Endodermal cell (in vitro differentiated cells): ENCODE measurements at regions not wholly inside any gene's neighbourhood (a gene's known extent, or its start where the extent isn't known, plus 50 kb on each side); places are given as distances from the start of the nearest gene placed in this dataset.
"Not testable (repeated sequence)": the region's sequence is repeated elsewhere in the genome, so short reads cannot be mapped to it uniquely, and the experiment has no call there.

Experiments used
- DNase-seq: peaks from one replicate; pipeline ENCODE4 v3.0.0-alpha.2; 2017
- H3K27ac ChIP-seq: 2 replicates; pipeline ENCODE4 v1.5.1; 2013; ENCODE audit warnings: mild to moderate bottlenecking, low read depth, low read length, moderate library complexity
- H3K27me3 ChIP-seq: 2 replicates; pipeline ENCODE4 v1.6.1; 2013; ENCODE audit warnings: mild to moderate bottlenecking, low read length, moderate library complexity; ENCODE audit not compliant: insufficient read depth, control insufficient read depth, poor library complexity, severe bottlenecking
- H3K36me3 ChIP-seq: 2 replicates; pipeline ENCODE4 v1.7.0; 2013; ENCODE audit warnings: mild to moderate bottlenecking, low read length, moderate library complexity; ENCODE audit not compliant: control insufficient read depth, insufficient read depth
- H3K4me1 ChIP-seq: one replicate; pipeline ENCODE4 v1.7.0; 2013; ENCODE audit warnings: low read length; ENCODE audit not compliant: control insufficient read depth, insufficient read depth
- H3K4me3 ChIP-seq: 2 replicates; pipeline ENCODE4 v1.5.1; 2013; ENCODE audit warnings: mild to moderate bottlenecking, low read length, moderate library complexity
- H3K9ac ChIP-seq: 2 replicates; pipeline ENCODE4 v1.6.1; 2013; ENCODE audit warnings: mild to moderate bottlenecking, low read length, moderate library complexity; ENCODE audit not compliant: poor library complexity, severe bottlenecking; ENCODE audit errors: extremely low read depth
- H3K9me3 ChIP-seq: 2 replicates; pipeline ENCODE4 v1.6.1; 2013; ENCODE audit warnings: mild to moderate bottlenecking, low read length, moderate library complexity; ENCODE audit not compliant: control insufficient read depth
- H3K27ac Mint-ChIP-seq: 2 replicates; pipeline ENCODE4 v1.8.0; 2020; ENCODE audit warnings: mixed read lengths
- H3K27me3 Mint-ChIP-seq: 2 replicates; pipeline ENCODE4 v1.8.0; 2021; ENCODE audit warnings: mild to moderate bottlenecking, mixed read lengths; ENCODE audit not compliant: insufficient read depth
- H3K36me3 Mint-ChIP-seq: 2 replicates; pipeline ENCODE4 v1.8.0; 2020; ENCODE audit warnings: low read depth, mixed read lengths
- H3K4me1 Mint-ChIP-seq: 2 replicates; pipeline ENCODE4 v1.8.0; 2020; ENCODE audit warnings: mixed read lengths
- H3K4me3 Mint-ChIP-seq: 2 replicates; pipeline ENCODE4 v1.8.0; 2020; ENCODE audit warnings: mild to moderate bottlenecking, moderate library complexity, mixed read lengths
- H3K9me3 Mint-ChIP-seq: 2 replicates; pipeline ENCODE4 v1.8.0; 2020; ENCODE audit warnings: mild to moderate bottlenecking, mixed read lengths
- WGBS, 2 experiments: methylation state at CpG; one replicate each; pipeline versions ENCODE4 v1.1.5 to v1.1.7; 2013; ENCODE audit warnings: missing lambda C conversion rate in 2 of 2, mixed read lengths in 1 of 2; ENCODE audit not compliant: insufficient coverage in 1 of 2, insufficient read length in 1 of 2; 5-methylcytosine and 5-hydroxymethylcytosine counted together

DNA sequence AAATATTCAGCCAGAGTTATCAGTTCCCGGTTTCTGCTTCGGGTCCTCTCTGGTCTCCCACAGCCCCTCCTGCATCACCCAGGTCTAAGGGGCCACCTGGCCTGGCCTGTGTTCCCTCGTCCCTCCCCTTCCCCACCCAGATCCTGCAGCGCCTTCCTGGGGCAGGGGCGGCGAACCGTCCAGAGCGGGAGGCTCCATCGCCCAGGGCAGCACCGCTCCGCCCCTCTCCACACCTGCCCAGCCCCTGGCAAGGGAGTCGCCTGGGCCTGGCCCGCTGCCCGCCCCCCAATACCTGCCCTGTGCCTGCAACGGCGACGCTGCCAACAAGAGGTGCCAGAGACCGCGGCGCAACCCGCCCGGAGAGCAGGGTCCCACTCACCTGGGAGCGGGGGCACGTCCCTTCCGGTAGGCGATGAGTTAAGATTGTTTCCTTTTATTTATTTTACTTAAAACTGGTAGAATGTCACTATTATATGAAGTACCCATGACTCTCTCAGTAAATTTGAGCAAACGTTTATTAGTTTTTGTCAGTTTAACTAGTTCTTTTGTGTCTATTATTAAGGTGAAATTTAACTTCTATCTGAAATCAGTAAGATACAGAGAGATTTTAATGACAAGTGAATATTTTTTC, 1641.1 kb downstream of the SPATA31A7 start:
- H3K4me1 Mint-ChIP-seq, H3K27ac Mint-ChIP-seq, H3K9ac ChIP-seq, H3K9me3 ChIP-seq, H3K4me3 ChIP-seq, H3K27ac ChIP-seq, H3K4me1 ChIP-seq, H3K36me3 Mint-ChIP-seq, H3K4me3 Mint-ChIP-seq, H3K36me3 ChIP-seq, H3K9me3 Mint-ChIP-seq: not testable (repeated sequence)
- H3K27me3 Mint-ChIP-seq = peaks cover 49% of the 10 kb centered on the region
- peaks cover 76% of the 10 kb centered on the region for H3K27me3 ChIP-seq
- DNase-seq = peak; percentile 79
- 13 to 24% methylated on average over 4 to 12 of the region's 27 CpGs for WGBS, 2 experiments

DNA sequence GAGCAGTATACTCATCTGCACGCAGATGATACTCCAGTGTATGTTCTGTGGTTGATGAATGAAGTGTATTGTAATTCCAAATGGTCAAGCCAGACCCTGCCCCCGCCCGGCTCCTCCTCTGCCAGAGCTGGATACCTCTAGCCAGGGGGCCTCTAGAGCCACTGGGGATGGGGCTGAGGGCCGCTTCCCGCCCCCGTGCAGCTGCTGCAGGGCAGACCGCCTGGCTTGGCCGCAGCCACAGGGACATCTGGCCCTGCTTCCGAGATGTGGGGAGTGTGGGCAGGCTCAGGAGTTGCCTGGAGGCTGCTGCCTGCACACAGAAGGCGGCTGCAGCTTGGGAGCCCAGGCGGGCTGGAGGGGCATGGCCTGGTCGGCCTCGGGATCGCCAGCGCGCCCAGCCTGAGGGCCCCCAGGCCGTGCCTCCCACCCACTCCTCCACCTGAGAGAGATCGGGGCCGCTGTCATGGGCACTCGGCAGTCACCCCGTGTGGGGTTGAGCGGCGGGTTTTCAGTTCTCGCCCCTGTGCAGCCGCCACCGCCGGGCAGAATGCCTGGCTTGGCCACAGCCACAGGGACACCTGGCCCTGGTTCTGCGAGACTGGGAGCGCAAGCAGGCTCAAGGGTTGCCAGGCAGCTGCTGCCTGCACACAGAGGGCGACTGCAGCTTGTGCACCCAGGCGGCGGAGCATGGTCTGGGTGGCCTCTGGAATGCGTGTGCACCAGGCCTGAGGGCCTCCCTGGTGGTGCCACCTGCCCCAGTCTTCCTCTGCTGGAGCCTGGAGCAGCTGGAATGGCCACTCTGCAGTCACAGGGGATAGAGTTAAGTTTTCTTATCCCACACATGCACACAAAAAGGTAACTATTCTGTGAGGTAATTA, 1643.7 kb downstream of the SPATA31A7 start:
- not testable (repeated sequence) for H3K4me3 ChIP-seq, H3K9me3 ChIP-seq, H3K36me3 ChIP-seq, H3K9me3 Mint-ChIP-seq, H3K27ac ChIP-seq, H3K9ac ChIP-seq, H3K4me3 Mint-ChIP-seq, H3K36me3 Mint-ChIP-seq, H3K4me1 ChIP-seq, H3K27ac Mint-ChIP-seq, H3K4me1 Mint-ChIP-seq
- peak; percentile 62 for DNase-seq
- peaks cover 75% of the 10 kb centered on the region for H3K27me3 ChIP-seq
- H3K27me3 Mint-ChIP-seq = peaks cover 45% of the 10 kb centered on the region
- 9% methylated on average over 19 of the region's 33 CpGs; no CpG with 5 or more reads in 1 of the 2 experiments for WGBS, 2 experiments

DNA sequence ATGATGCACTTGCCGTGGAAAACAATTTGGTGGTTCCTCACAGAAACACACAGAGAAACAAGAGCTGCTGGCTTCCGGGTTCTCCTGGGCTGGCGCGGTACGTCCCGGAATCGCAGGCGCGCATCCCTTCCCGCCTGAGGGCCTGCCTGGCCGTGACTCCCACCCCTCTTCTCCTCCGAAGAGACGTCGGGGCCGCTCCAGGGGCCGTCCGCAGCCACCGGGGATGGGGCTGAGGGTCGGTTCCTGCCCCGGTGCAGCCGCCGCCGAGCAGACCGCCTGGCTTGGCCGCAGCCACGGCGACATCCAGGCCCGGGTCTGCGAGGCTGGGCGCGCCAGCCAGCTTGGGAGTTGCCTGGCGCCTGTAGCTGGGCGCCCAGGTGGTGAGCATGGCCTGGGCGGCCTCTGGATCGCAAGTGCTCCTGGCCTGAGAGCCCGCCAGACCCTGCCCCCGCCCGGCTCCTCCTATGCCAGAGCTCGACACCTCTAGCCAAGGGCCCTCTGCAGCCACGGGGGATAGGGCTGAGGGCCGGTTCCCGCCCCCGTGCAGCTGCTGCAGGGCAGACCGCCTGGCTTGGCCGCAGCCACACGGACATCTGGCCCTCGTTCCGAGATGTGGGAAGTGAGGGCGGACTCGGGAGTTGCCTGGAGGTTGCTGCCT, 1647.5 kb downstream of the SPATA31A7 start:
- not testable (repeated sequence) for H3K36me3 ChIP-seq, H3K9ac ChIP-seq, H3K27ac Mint-ChIP-seq, H3K4me3 ChIP-seq, H3K9me3 ChIP-seq, H3K36me3 Mint-ChIP-seq, H3K9me3 Mint-ChIP-seq, H3K27ac ChIP-seq, H3K4me1 Mint-ChIP-seq, H3K4me1 ChIP-seq, H3K4me3 Mint-ChIP-seq
- 0 to 8% methylated on average over 1 to 40 of the region's 50 CpGs for WGBS, 2 experiments
- peaks cover 50% of the 10 kb centered on the region for H3K27me3 Mint-ChIP-seq
- peaks cover 69% of the 10 kb centered on the region for H3K27me3 ChIP-seq
- peak; percentile 73 for DNase-seq

DNA sequence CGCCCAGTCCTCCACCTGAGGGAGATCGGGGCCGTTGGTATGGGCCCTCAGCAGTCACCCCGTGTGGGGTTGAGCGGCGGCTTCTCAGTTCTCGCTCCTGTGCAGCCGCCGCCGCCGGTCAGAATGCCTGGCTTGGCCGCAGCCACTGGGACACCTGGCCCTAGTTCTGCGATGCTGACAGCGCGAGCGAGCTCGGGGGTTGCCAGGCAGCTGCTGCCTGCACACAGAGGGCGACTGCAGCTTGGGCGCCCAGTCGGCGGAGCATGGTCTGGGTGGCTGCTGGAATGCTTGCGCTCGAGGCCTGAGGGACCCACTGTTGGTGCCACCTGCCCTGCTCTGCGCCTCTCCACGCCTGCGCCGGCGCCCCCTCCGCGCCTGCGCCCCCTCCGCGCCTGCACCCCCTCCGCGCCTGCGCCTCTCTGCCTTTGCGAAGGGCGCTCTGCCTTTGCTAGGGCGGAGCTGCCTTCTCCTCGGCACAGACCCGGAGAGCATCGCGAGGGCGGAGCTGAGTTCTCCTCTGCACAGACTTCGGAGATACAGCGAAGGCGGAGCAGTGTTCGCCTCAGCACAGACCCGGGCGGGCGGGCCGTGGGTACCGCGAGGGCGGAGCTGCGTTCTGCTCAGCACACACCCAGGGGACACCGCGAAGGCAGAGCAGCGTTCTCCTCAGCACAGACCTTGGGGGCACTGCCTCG, 1648.3 kb downstream of the SPATA31A7 start:
- H3K4me1 Mint-ChIP-seq, H3K9me3 Mint-ChIP-seq, H3K4me1 ChIP-seq, H3K27ac Mint-ChIP-seq, H3K27ac ChIP-seq, H3K36me3 ChIP-seq, H3K9ac ChIP-seq, H3K36me3 Mint-ChIP-seq, H3K9me3 ChIP-seq: not testable (repeated sequence)
- H3K4me3 ChIP-seq = peak overlapping the region; percentile 73
- H3K27me3 Mint-ChIP-seq = peaks cover 58% of the 10 kb centered on the region
- peaks cover 75% of the 10 kb centered on the region for H3K27me3 ChIP-seq
- 0 to 1% methylated on average over 16 to 56 of the region's 60 CpGs for WGBS, 2 experiments
- peak; percentile 90 for DNase-seq
- peak overlapping the region; percentile 56 for H3K4me3 Mint-ChIP-seq

GRCh38 chr9:62839168-62839567, 1649.3 kb downstream of the SPATA31A7 start:
- H3K27ac Mint-ChIP-seq, H3K27ac ChIP-seq, H3K4me1 Mint-ChIP-seq, H3K9me3 ChIP-seq, H3K4me3 ChIP-seq, DNase-seq, H3K36me3 Mint-ChIP-seq, H3K9me3 Mint-ChIP-seq, H3K4me3 Mint-ChIP-seq, H3K4me1 ChIP-seq, H3K9ac ChIP-seq, H3K36me3 ChIP-seq: not testable (repeated sequence)
- H3K27me3 ChIP-seq = peaks cover 76% of the 10 kb centered on the region
- peaks cover 58% of the 10 kb centered on the region for H3K27me3 Mint-ChIP-seq
- 25% methylated on average over 1 of the region's 2 CpGs; no CpG with 5 or more reads in 1 of the 2 experiments for WGBS, 2 experiments

GRCh38 chr9:62843145-62843544, 1653.3 kb downstream of the SPATA31A7 start:
- H3K4me3 Mint-ChIP-seq, H3K4me3 ChIP-seq, H3K4me1 Mint-ChIP-seq, H3K27ac Mint-ChIP-seq, H3K36me3 ChIP-seq, H3K4me1 ChIP-seq, H3K27ac ChIP-seq, H3K9ac ChIP-seq, H3K36me3 Mint-ChIP-seq, H3K9me3 Mint-ChIP-seq, H3K9me3 ChIP-seq: not testable (repeated sequence)
- peak; percentile 50 for DNase-seq
- WGBS, 2 experiments = 34% methylated on average over 8 to 9 of the region's 9 CpGs
- H3K27me3 ChIP-seq = peaks cover 59% of the 10 kb centered on the region
- H3K27me3 Mint-ChIP-seq = peaks cover 51% of the 10 kb centered on the region
